Limb (tissue), 2 donors: ENCODE measurements at regions not wholly inside any gene's neighbourhood (a gene's known extent, or its start where the extent isn't known, plus 50 kb on each side); places are given as distances from the start of the nearest gene placed in this dataset.
"Not testable (repeated sequence)": the region's sequence is repeated elsewhere in the genome, so short reads cannot be mapped to it uniquely, and the experiment has no call there.

Experiments used
- DNase-seq, 2 donors: peaks; one replicate each; pipeline ENCODE4 v3.0.0-alpha.2; 2016; ENCODE audit errors: extremely low spot score in 2 of 2

DNA sequence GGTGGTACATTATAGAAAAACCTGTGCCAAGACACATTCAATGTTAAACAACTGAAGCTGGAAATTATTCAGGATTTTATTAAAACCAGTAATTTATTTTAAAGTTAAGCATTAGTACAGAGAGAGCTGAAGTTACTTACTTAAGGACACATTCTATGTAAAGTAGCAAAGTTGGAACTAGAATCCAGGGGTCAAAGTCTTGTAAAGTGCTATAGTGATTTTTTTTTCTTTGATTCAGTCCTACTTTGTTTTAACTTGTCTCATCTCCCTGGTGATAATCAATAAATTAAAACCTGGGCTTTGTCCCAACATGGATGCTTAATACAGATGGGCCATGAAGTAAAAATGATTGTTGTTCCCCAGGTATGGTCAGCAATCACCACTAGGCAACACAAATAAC is 1271.8 kb upstream of the CHAC2 start:
- DNase-seq, result no peak

- DNase-seq, result no peak
Observed at GRCh38 chr2:52477166-52477565, 1290.4 kb upstream of the CHAC2 start.

DNA sequence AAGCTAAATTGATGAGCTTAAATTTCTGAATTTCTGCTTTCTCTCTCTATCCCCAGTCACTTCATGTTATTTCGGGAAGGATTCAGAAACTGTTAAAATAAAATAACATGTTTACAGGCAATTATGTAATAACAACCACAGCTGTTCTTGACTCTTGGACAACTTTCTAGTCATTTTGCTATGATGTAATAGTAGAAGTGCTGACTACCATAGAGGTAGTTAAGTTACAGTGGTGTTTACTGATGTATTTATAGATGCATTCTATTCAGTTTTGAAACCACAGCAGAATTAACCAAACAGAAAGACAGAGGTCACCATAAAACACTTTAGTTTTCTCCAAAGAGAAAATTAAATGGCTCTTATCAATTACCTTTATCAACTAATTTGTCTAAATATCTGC is 1292.0 kb upstream of the CHAC2 start:
- peak in 1 of 2 donors; percentile 6 for DNase-seq

- DNase-seq, result no peak
Observed at GRCh38 chr2:52474091-52474490, 1293.5 kb upstream of the CHAC2 start.

GRCh38 chr2:52473526-52473925 is 1294.1 kb upstream of the CHAC2 start:
- DNase-seq, result no peak

- not testable (repeated sequence) for DNase-seq
Observed at GRCh38 chr2:52470457-52470856, 1297.1 kb upstream of the CHAC2 start.

DNA sequence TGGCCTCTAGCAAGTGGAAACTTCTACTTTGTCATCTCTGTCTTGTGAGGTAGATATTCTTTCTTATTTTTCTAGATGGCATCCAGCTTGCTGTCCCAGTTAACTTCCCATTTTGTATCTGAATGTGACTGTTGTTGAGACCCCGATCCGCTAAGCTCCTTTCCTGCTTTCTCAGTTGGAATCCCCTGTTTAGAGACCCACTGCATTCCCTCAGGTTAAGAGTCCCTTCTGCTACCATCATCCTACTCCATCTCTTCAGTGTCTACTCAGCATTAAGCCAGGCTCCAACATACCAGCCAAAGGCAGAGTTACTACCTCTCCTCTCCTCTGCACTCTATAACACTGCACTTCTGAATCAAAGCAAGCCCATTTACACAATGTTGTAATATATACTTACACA is 1300.4 kb upstream of the CHAC2 start:
- no peak for DNase-seq

DNA sequence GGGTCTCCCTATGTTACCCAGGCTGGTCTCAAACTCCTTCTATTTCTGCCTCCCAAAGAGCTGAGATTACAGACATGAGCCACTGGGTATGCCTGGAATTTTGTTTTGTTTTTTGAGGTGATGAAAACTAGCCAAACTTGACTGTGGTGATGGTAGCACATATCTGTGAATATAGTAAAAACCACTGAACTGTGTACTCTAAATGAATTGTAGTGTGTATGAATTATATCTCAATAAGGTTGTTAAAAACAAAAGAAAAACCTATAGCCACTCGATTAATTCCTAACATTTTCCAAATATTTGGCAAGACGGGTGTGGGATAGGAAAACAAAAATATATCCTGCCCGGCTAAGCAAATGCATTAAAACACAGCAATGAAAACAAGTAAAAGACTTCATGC is 1302.3 kb upstream of the CHAC2 start:
- DNase-seq, result no peak

- DNase-seq, result no peak
Observed at GRCh38 chr2:52463457-52463856, 1304.1 kb upstream of the CHAC2 start.

DNA sequence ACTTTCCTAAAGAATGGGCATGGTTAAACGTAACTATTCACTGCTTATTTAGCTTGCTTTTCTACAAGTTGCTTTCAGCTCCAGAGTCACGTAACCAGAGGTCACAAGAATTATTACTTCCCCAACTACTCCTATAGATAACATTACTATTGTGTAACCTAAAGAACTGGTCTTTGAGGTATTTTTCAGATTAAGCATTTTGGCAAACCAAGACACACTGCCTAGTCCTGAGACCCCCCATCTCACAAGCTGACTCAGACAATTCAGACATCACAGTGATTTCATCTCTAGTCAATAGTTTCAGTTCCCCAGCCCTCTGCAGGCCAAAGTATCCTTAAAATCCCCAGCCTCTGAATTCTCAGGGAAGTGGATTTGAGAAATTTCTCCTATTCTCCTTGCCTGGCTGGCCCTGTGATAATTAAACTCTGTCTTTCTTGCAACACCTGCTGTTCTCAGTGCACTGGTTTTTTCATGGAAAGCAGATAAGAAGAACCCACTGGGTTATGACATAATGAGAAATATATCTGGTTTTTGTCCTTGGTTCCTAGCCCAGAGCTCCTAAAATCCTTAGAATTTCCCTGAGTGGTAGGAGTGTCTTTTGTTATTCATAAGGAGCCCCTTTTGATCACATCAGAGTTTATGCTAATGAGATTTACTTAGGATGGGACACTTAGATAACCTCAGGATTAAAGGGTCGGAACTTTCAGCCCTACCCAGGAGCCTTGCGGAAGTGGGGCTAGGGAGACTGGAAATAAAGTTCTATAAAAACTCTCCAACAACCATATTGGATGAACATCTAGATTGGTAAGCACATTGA is 1310.8 kb upstream of the CHAC2 start:
- DNase-seq, result no peak

DNA sequence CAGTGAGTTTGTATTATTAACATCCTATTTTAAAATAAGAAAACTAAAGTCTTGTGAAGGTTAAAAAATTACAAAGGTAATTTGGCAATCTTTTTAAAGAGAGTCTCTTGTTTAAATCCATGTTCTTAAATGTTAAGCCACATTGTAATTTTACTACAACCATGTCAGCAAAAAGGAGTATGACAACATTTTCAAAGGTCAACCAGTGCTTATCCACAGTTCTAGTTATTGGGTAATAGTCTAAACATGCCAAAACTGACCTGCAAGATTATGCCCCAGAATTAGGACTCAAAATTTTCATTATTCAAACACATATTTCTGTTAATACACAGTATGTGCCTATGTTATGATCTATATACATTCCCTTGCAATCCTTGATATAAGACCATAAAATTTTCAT is 1312.6 kb upstream of the CHAC2 start:
- no peak for DNase-seq

DNA sequence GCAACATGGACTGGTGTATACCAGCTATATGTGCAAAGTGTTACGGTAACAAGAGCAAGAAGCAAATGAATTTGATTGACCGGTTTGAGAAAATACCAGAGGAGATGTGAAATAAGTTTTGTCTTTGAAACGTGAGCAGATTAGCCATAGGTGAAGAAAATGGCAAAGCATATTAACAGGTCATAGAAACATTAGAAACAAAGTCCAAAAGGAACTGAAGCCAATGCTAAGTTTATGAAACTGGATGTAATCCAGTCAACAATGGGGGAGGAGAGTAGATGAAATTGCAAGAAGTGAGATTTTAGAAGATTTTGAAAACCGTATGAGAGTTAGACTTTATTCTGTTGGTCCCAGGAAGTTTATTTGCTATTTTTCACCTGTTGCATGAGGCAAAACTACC is 1315.4 kb upstream of the CHAC2 start:
- DNase-seq, result no peak

- DNase-seq, result no peak
Observed at GRCh38 chr2:52445686-52446085, 1321.9 kb upstream of the CHAC2 start.

DNA sequence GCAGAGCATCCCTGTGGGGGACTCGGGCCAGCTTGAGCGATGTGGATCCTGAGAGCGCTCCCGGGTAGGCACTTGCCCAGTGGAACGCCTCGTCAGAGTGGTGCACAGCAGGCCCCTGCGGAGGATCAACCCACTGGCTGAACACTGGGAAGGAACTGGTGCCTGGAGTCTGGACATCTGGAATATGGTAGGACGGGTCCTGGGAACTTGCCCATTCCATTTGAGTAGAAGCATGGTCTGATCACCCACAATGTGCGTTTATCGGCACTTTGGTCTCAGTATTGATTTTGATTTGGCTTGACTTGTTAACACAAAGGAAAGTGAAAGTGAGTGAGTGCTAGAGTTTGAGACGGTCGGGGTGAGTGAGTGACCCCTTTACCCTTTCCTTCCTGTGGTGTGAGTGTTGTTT is 1336.2 kb upstream of the CHAC2 start:
- DNase-seq, result no peak

- no peak for DNase-seq
Observed at GRCh38 chr2:52429740-52430139, 1337.9 kb upstream of the CHAC2 start.

DNA sequence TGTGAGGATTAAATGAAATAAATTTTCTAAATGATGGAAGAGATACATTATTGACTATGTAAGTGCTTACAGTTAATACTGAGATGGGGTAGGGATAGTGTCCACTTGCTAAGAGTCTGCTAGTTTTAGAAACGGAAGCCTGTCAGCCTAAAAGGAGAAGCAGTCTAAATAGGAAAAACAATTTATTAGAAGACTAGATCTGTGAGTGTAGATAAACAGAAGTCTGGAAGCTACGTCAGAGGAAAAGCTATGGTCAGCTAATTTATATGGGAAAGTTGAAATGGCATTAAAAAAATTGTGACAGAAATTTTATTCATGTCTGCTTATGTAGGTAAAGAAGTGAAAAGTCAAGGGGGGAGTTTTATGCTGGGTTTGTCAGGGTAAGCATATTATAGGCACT is 1338.4 kb upstream of the CHAC2 start:
- DNase-seq, result no peak

GRCh38 chr2:52428224-52428623 is 1339.4 kb upstream of the CHAC2 start:
- no peak for DNase-seq

- DNase-seq, result no peak
Observed at GRCh38 chr2:52423655-52424054, 1343.9 kb upstream of the CHAC2 start.

- no peak for DNase-seq
Observed at GRCh38 chr2:52423111-52423510, 1344.5 kb upstream of the CHAC2 start.

DNA sequence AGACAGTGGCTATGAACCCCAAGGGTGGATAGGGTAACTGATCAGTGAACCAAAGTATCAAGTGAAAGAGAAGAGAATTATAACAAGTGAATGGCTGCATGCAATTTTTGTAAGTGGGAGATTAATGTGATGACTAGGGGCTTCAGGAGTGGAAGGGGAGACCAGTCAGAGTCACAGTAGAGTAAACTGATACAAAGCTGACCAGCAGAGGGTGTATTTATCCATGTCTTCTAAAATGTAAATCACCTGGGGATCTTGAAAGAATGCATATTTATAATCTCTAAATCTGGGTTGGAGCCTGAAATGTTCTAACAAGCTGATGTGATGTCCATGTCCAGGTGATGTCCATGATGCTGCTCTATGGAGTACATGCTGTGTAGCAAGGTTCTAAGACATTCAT is 1351.3 kb upstream of the CHAC2 start:
- DNase-seq, result no peak

- no peak for DNase-seq
Observed at GRCh38 chr2:52414561-52415295, 1352.9 kb upstream of the CHAC2 start.

- not testable (repeated sequence) for DNase-seq
Observed at GRCh38 chr2:52409308-52410118, 1358.1 kb upstream of the CHAC2 start.
